ENCODE measurements at regions not wholly inside any gene's neighbourhood (a gene's known extent, or its start where the extent isn't known, plus 50 kb on each side); places are given as distances from the start of the nearest gene placed in this dataset.

GRCh38 chr21:27079636-27080240 is 112.8 kb upstream of the ADAMTS5 start:
- DNase-seq (ENCODE audit: low read depth, low spot score), result no peak
- Histone ChIP-seq H3K9me3 (ENCODE audit: control insufficient read depth, low read depth, low read length) (no peaks in the 10 kb centered on the region), H2AFZ (ENCODE audit: control insufficient read depth, low read length) (no peak overlapping the region), H3K79me2 (ENCODE audit: control insufficient read depth, insufficient read depth, low read length) (no peaks in the 10 kb centered on the region), H3K9me1 (ENCODE audit: control insufficient read depth, extremely low read depth, insufficient read depth, low read length) (no peaks in the 10 kb centered on the region), H3K27ac (ENCODE audit: control insufficient read depth, insufficient read depth, low read length) (no peak overlapping the region), H3K27me3 (ENCODE audit: control insufficient read depth, extremely low read depth, insufficient read depth, low read length) (no peaks in the 10 kb centered on the region), H3K4me1 (ENCODE audit: control insufficient read depth, extremely low read depth, insufficient read depth, low read length) (no peaks in the 10 kb centered on the region), H3K4me3 (ENCODE audit: control insufficient read depth in 2 of 3, extremely low read depth in 1 of 3, insufficient read depth in 2 of 3, low read depth in 1 of 3, low read length in 3 of 3) (no peak overlapping the region), H3K36me3 (ENCODE audit: control insufficient read depth in 2 of 2, extremely low read depth in 1 of 2, insufficient read depth in 2 of 2, low read length in 2 of 2) (no peaks in the 10 kb centered on the region), H3K4me2 (ENCODE audit: control insufficient read depth, extremely low read depth, insufficient read depth, low read depth, low read length) (no peak overlapping the region), H3K9ac (ENCODE audit: control insufficient read depth, extremely low read depth, insufficient read depth, low read length) (no peak overlapping the region), H4K20me1 (ENCODE audit: control insufficient read depth, extremely low read depth, insufficient read depth, low read length) (no peaks in the 10 kb centered on the region)
- dilution Hi-C loops (cut with MboI; ENCODE audit: extremely low pct_ligation_motif_present, low sequenced_read_pairs), result no loop called here
- no peak for TF ChIP-seq CTCF (optimal IDR thresholded peaks at IDR 0.05 in 1 of 3, IDR thresholded peaks at IDR 0.05 in 1 of 3, conservative IDR thresholded peaks at IDR 0.05 in 1 of 3; ENCODE audit: extremely low read depth in 1 of 3, insufficient read depth in 2 of 3, low read length in 3 of 3)
- TF ChIP-seq EZH2 (IDR thresholded peaks at IDR 0.05; ENCODE audit: low read length), result no peak
- FAIRE-seq, result no peak

GRCh38 chr21:27078915-27079314 is 112.0 kb upstream of the ADAMTS5 start:
- H3K4me1 ChIP-seq (ENCODE audit: control insufficient read depth, extremely low read depth, insufficient read depth, low read length), result no peaks in the 10 kb centered on the region
- DNase-seq (ENCODE audit: low read depth, low spot score) (no peak), FAIRE-seq (no peak)
- no peak overlapping the region for H3K9ac ChIP-seq (ENCODE audit: control insufficient read depth, extremely low read depth, insufficient read depth, low read length)
- no peak overlapping the region for H3K4me3 ChIP-seq (ENCODE audit: control insufficient read depth in 2 of 3, extremely low read depth in 1 of 3, insufficient read depth in 2 of 3, low read depth in 1 of 3, low read length in 3 of 3)
- H3K9me3 ChIP-seq (ENCODE audit: control insufficient read depth, low read depth, low read length), result no peaks in the 10 kb centered on the region
- no peaks in the 10 kb centered on the region for H3K27me3 ChIP-seq (ENCODE audit: control insufficient read depth, extremely low read depth, insufficient read depth, low read length)
- dilution Hi-C loops (cut with MboI; ENCODE audit: extremely low pct_ligation_motif_present, low sequenced_read_pairs), result no loop called here
- H3K4me2 ChIP-seq (ENCODE audit: control insufficient read depth, extremely low read depth, insufficient read depth, low read depth, low read length), result no peak overlapping the region
- no peaks in the 10 kb centered on the region for H3K79me2 ChIP-seq (ENCODE audit: control insufficient read depth, insufficient read depth, low read length)
- no peak overlapping the region for H2AFZ ChIP-seq (ENCODE audit: control insufficient read depth, low read length)
- H3K36me3 ChIP-seq (ENCODE audit: control insufficient read depth in 2 of 2, extremely low read depth in 1 of 2, insufficient read depth in 2 of 2, low read length in 2 of 2), result no peaks in the 10 kb centered on the region
- H3K9me1 ChIP-seq (ENCODE audit: control insufficient read depth, extremely low read depth, insufficient read depth, low read length), result no peaks in the 10 kb centered on the region
- H3K27ac ChIP-seq (ENCODE audit: control insufficient read depth, insufficient read depth, low read length), result no peak overlapping the region
- TF ChIP-seq EZH2 (IDR thresholded peaks at IDR 0.05; ENCODE audit: low read length) (no peak), CTCF (optimal IDR thresholded peaks at IDR 0.05 in 1 of 3, IDR thresholded peaks at IDR 0.05 in 1 of 3, conservative IDR thresholded peaks at IDR 0.05 in 1 of 3; ENCODE audit: extremely low read depth in 1 of 3, insufficient read depth in 2 of 3, low read length in 3 of 3) (no peak)
- H4K20me1 ChIP-seq (ENCODE audit: control insufficient read depth, extremely low read depth, insufficient read depth, low read length), result no peaks in the 10 kb centered on the region
